ENCODE measurements at regions not wholly inside any gene's neighbourhood (a gene's known extent, or its start where the extent isn't known, plus 50 kb on each side); places are given as distances from the start of the nearest gene placed in this dataset.

DNA sequence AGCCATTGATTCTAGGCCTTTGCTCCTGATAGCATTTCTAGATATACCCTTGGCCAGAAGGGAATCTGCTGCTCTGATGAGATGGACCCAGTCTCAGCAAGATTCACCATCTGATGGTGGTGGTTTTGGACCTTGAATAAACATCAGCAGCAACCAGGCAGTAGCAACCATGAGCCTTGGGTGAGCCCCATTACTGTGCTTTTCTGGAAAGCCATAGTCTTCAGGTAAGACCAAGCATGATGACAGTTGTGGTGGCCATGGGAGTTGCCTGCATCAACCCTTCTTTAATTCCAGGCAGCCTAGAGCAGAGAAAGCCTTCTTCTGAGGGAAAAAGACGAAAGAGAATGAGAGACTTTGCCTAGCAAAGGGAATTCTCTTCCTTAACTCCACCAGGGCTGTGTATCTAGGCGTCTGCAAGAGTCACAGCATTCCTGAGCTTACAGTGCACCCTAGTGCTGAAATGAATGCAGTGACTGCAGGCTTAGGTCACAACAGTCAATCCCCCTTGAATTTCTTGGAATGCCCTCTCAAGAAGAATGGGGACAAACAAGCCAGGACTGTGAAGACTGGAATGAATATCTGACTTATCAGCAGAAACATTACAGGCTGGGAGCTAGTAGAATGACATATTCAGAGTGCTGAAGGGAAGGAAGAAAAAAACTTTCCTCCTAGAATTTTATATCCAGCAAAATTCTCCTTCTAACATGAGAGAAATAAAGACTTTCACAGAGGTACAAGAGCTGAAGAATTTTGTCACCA lies 942.4 kb upstream of the PCDH20 start:
- no peak for DNase-seq

DNA sequence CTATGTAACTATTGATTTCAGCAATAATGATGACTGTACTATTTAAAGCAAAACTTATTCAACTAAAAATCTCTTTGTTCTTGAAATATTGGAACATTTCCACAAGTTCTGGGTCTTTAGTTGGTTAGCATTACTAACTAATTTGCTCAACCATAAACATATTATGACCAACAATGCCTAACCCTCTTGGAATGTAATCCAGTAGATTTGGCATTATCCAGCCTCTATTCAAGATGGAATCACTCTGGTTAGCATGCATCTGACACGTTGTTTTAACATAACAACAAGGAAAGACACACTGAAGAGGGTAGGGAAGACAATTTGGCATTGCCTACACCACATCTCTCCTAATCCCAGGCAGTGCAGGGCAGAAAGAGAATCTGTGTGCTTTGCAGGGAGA lies 941.3 kb upstream of the PCDH20 start:
- DNase-seq: no peak

DNA sequence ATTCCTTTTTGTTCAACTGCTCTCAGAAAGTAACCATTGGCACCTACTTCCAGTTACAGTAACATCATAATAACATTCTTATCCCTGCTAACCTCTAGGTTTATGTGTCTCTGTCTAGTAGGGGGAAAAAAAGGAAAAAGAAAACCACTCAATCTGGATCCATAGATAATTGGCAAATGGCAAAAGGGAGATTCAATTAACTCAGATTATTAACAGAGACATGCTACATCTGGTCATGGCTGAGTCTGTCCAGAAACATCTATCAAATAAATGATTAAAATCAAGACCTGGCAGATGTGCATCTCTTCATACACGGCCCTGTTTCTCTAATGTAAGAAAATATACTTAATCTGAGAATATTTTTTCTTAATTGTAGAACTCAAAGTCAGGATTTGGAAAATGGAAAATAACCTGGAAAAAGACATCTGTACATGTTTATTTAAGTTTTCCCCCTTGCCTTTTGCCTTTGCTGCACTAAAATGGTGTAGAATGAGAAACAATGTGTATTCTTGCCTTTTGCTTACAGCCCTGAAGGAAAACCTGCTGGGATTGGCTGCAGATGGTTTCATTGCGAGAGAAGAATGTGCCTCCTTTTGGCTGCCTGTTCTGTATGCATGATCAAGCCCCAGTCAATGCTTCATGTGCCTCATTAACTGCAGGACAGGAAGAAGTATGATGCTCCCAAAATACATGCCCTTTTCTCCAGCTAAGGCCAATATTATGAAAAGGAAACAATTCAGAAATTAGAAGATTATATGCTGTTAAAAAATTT lies 921.6 kb upstream of the PCDH20 start:
- no peak for DNase-seq

DNA sequence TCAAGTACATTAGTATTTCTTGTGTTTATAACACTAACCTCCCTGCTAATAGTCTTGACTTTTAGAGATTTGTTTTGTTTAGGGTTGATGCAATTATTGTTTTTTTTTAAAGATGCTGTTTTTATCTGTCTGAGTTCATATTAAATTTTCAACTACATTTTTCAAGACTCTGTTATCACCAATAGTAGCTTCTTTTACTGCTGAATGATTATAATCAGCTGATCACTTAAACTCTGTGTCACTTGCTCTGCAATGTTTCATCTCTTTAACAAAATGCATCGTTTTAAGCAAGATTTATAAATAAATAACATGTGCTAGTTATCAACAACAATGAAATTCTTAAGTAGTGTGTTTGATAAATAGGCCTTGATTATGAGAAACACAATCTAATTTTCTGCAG lies 920.9 kb upstream of the PCDH20 start:
- no peak for DNase-seq

DNA sequence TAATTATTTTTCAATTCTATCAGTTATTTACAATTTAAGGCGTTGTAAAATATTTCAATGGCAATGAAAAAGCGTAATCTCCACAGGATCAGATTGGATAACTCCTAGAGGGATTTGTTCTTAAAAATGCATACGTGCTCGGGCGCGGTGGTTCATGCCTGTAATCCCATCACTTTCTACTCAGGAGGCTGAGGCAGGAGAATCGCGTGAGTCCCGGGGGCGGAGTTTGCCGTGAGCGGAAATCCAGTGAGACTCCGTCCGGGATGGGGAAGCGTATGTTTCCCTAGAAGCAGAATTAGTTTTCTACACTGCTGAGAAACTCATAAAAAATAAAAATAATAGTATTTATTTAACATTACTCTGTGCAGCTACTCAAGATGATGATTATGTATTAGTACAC lies 917.8 kb upstream of the PCDH20 start:
- no peak for DNase-seq

DNA sequence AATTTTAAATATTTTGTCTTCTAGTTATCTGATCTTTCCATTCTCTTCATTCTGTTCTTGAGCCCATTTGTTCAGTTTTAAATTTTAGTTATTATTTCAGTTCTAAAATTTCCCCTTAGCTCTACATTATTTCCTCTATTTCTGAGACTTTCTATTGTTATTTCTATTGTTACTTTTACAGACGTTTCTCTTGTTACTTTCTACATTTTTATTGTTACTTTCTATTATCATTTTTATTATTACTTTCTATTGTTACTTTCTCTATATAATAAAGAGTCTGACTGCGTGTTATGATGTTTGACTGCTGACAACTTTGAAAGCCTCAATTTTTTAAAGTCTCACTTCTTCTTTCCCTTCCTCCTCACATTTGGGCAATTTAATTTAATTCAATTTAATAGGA lies 915.7 kb upstream of the PCDH20 start:
- DNase-seq: no peak

DNA sequence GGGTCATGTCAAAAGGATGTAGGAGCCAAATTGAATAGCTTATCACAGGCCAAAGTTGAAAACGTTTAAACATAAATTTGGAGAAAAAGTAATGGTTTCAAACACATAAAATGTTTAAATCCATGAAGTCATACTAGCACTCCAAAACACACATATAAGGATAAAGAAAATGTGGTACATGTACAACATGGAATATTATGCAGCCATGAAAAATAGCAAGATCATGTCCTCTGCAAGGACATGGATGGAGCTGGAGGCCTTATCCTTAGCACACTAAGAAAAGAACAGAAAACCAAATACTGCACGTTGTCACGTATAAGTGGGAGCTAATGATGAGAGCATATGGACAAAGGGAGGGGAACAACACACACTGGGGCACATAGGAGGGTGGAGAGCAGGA lies 911.7 kb upstream of the PCDH20 start:
- no peak for DNase-seq

DNA sequence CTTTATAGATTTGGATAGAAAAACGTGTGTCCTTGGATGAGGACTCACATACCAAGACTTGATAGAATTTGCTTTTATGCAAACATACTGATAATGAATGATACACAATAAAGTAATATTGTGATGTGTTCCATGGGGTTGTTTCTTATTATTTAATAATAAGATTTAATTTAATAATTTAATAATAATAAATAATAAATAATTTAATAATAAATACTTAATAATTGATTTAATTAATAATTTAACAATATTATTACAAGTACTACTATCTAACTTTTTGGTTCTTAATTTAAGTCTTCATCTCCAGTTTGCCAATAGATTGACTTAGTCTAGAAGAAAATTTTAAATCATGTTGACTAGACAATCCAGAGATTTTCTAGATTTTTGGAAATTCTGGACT lies 909.2 kb upstream of the PCDH20 start:
- no peak for DNase-seq

DNA sequence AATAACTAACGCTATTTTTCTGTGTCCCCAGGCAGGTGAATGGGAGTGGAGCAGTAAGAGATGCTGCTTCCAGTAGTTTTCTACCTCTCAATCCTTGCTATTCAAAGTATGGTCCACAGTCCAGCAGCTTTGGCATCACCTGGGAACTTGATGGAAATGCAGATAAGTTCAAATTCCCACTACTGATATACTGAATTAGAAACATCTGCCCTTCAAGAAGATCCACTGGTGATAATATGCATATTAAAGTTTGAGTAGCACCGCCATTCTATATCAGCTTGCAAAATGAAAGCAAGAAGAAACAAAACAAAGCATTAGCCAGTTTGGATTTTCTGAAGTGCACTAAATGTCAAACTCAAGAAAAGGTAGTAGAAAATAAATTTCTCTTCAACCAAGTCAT lies 906.2 kb upstream of the PCDH20 start:
- no peak for DNase-seq

DNA sequence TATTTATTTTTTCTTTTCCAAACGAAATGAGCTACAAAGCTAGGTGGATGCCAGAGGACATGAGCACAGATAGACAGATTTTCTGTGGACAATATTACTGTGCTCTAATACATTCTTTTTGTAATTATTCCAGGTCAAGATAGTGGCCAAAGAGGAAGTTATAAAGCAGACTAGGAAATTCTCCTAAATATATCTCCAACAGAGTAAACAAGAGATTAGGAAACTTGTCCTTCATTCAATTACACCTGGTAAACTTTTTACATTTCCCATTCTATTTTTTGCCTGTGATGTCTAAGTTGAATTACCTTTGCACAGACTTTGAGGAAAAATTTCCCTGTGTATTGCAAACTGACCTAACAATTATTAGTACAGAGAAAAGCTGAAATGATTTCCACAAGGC lies 905.5 kb upstream of the PCDH20 start:
- no peak for DNase-seq

DNA sequence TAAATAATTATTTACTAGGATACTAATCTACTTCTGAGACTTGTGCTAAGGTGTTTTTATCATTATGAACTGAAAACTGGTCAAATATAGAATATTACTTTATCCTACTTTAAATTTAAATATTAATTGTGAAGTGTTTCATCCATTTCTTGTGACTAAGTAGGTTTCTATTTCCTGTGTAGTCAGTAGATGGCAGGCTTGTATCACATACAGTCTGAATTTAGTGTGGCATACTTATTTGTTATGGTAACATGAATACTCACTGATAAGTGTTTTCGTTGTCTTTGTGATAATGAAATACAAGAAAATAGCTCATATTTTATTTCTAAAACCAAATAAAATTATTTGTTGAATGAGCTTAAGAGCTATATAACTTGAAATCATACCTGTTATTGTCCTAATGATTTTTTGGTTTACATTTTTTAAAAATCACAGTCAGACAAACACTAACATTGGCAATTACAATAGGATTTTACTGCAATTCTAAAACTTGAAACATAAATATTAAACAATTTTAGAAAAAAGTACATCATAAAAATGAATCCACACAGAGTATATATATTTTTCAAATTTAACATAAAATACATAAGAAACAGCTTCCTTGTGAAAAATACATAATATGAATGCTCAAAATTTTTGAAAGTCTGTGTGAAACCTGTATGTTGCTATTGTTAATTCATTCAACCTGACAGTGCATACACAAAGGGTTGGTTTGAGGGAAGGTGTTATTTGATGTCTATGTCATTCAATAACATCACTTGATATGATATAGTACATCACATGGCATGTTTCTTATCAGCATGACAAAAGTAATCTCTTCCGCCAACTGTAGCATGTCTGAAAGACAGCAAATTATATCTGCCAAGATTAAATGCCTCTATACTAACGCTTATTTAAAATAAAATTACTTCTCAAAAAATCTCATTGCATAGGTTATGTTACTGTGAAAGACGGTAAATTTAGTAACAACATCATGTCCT lies 904.8 kb upstream of the PCDH20 start:
- DNase-seq: peak; percentile 14

DNA sequence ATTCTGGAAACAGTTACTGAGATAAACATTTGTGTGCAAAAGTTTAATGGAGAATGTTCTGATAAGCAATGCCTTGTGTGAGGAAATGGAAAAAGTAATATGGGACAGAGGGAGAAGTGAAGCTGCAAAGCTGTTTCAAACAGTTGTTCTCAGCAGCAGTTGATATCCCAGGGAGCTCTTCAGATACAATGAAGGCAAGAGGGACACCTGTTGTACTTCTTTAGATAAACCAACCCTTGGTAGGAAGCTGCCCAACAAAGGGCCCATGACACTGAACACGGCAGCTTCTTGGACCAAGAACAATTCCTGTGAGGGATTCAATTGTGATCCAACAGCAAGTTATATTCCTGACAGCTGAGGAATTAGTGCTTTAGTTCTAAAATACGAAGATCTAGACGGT lies 894.3 kb upstream of the PCDH20 start:
- DNase-seq: no peak

DNA sequence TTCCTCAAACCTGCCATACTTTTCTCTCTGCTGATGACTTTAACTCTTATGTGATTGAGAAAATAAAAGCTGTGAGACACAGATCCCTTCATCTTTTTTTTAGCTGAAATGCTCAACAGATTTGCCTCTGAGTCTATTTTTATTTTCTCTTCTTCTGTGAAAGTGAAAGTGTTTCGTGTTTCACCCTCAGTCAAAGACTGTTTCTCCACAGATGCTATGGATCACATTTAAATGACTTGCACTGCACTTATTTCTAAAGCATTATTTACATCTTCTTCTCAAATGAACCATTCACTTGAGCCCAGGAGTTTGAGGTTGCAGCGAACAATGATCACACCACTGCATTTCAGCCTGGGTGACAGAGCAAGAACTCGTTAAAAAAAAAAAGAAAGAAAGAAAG lies 890.1 kb upstream of the PCDH20 start:
- no peak for DNase-seq

DNA sequence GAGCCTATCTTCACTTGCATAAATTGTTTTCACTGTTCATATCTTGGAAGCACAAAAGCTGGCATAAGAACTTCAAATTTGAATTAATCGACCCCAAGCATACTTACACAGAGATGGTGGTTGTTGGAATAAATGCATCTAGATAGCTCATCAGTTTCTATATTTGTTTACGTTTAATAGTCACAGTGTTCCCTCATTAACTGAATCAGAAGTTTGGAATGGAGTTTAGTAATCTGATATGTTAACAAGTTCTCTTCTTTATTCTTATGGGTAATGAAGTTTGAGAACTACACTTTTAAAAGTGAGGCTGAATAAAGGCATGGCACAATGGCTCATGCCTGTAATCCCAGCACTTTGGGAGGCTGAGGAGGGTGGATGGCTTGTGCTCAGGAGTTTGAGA lies 886.7 kb upstream of the PCDH20 start:
- no peak for DNase-seq

DNA sequence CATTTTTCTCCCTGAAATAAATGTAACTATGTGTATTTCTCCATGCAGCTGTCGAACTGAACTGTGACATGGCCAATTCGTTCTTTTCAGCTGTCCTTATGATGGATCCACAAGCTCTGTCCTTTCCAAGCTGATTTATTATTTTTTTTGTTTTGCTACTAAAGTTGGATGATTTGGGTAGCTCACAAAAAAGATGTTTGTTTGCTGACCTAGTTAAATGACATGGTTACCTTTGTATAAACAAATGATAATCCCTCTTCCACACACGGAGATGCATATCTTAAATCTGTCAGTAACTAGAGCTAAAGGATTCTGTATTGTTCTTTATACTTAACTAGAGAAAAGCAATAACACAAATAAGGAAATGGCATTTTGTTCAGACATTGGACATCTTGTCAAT lies 884.3 kb upstream of the PCDH20 start:
- no peak for DNase-seq

DNA sequence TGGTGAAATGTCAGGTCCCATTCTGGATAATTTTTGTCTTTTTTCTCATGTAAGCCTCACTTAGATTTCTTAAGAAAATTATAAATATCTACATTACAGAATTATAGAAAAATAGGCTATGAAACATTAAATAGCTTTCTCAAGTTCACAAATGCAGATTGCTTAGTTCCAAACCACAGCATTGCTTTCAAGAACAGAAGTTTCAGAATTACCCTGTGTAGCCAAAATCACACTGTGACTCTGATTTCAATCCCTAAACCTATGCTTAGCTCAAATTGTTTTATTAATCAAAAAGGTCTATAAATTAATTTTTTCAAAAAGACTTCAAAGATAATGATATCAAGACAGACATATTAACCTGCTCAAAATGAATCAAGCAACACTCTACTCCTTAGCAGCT lies 881.2 kb upstream of the PCDH20 start:
- DNase-seq: no peak

DNA sequence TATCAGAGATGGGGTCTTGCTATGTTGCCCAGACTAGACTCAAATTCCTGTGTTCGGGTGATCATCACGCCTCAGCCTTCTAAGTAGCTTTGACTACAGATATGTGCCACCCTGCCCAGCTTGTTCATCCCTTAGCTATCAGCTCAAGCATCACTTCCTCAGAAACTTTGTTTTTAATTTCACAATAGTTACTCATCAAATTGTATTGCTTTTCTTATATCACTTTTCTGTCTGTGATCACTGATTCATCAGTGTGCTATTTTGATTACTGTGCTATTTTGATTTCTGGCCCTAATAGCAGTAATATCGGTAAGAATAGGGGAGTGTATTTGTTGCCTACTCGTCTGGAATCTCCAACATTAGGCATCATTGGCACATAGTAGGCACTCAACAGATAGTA lies 878.6 kb upstream of the PCDH20 start:
- DNase-seq: no peak

DNA sequence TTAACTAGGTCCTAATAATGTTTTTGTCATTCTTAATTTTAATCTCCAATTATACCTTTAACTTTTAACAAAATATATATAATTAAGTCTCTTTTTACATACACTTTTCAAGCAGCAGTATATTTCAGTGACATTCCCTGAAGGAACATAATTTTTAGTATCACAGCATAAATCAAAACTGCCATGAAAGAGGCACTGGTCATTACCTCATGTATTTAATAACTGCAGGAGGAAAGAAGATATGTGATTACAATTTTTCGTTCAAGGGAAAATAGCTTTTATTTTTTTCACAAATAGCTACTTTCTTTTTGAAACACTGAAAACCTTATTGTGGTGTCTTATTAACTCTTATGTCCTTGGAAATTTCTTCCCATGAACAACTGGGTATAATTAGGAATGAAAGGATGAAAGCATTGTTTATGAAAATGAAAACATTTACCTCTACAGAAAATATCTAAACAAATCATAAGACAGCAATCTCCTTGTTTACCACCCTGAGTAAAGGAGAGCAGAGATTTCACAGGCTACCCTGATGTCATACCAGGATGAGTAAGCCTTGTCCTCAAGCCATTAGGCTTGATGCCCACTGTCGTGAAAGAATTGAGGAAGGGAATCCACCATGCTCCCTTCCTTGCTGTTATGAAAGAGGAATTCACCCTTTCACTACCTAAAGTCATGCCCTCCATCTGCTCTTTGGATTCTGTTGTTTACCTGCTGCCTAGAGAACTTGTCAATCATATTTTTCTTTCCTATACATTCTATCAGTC lies 877.2 kb upstream of the PCDH20 start:
- DNase-seq: no peak

DNA sequence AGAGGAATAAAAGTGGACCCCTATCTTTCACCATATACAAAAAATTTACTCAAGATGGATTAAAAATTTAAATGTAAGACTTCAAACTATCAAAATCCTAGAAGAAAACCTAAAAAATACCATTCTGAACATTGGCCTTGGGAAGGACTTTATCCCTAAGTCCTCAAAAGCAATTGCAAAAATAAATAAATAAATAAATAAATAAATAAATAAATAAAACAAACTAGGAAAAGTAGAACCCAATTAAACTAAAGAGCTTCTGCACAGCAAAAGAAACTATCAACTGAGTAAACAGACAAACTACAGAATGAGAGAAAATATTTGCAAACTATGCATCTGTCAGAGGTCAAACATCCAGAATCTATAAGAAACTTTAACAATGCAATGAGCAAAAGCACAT lies 874.9 kb upstream of the PCDH20 start:
- no peak for DNase-seq

DNA sequence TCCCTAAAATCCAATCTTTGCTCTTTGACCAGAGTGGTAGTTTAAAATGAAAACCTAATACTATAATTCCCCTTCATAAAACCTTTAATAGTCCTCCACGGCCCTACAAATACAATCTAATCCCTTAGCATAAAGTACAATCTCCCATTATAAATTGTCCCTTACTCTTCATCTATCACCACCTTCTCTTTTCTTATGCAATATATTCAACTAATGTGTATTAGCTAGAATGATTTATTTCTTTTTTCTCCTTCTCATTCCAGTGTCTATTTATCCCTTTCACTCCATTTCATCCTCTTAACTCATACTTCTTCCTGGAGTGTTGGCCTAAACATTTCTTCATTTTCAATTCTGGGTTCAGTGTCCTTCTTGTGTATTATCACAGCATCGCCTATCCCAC lies 872.1 kb upstream of the PCDH20 start:
- DNase-seq: no peak

DNA sequence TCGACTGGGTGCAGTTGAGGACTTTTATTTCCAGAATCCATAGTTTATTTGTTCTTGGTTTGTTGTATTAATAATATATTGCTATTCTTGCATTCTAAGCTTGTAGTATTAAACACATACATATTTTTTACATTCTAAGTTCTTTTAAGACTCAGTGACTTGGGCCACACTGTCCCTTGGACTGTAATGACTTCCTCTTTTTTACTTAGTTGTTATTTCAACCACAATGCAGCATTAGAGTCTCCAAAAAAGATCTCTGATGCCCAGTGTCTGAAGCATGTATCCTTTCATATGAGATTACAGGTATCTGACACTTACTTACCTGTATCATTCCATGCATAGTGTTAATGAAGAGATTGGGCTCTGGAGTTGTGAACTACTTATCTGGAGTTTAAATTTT lies 864.9 kb upstream of the PCDH20 start:
- DNase-seq: no peak

DNA sequence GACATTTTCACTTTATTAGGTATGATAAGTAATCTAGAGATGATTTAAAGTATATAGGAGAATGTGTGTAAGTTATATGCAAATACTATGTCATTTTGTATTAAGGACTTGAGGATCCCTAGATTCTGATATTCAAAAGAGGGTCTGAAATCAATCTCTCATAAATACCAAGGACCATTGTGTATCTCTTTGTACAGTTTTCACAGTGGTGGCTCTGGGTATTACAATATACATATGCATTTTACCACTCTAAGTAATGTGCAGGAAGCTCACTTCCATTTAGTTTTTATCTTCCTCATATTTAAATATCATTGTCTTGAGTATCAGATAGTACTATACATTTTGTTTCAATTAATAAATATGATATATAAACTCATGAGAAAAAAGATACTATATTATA lies 862.6 kb upstream of the PCDH20 start:
- no peak for DNase-seq

DNA sequence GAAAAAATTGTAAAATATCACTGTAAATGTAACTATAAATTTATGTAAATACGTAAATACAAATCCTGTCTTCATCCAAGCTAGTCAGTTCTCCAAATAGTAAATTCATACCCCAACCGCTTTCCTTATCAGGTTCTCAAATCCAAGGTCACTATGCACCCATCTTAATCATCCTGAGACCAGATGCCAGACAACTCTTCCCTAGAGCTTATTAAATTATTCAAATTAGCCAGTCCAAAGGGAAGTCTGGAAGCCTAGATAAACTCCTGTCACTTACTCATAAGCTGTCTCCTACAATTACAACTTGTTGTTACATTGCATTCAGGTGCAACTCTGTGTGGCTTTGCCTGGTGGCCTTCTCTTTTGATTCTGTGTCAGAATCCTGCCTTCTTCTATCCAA lies 836.1 kb upstream of the PCDH20 start:
- DNase-seq: no peak

All from NCI-H1436 (cell line).